Activated T-helper 1 cell treated with anti-CD3 and anti-CD28 coated beads, Interleukin-12 subunit alpha, Interleukin-12 subunit beta, Interleukin-2, Interleukin-4 antibody, amounts not matched to agents 30 ng/mL and 10 ng/mL and 1 ng/mL, durations not matched to agents 14 hours and 24 hours and 36 hours (primary cell): ENCODE measurements at regions not wholly inside any gene's neighbourhood (a gene's known extent, or its start where the extent isn't known, plus 50 kb on each side); places are given as distances from the start of the nearest gene placed in this dataset.
"Not testable (repeated sequence)": the region's sequence is repeated elsewhere in the genome, so short reads cannot be mapped to it uniquely, and the experiment has no call there.

ENCODE experiments used
- DNase-seq: peaks from one replicate; pipeline ENCODE4 v3.0.0; 2021; ENCODE audit warnings: low spot score
- H3K27ac Mint-ChIP-seq: one replicate; pipeline ENCODE4 v1.8.0; 2021; ENCODE audit warnings: mild to moderate bottlenecking, mixed read lengths
- H3K27me3 Mint-ChIP-seq: one replicate; pipeline ENCODE4 v1.8.0; 2022; ENCODE audit warnings: mild to moderate bottlenecking, moderate library complexity, mixed read lengths; ENCODE audit not compliant: insufficient read depth
- H3K36me3 Mint-ChIP-seq: one replicate; pipeline ENCODE4 v1.8.0; 2021; ENCODE audit warnings: low read depth, mixed read lengths
- H3K4me1 Mint-ChIP-seq: one replicate; pipeline ENCODE4 v1.8.0; 2021; ENCODE audit warnings: low read depth, mixed read lengths
- H3K4me3 Mint-ChIP-seq: one replicate; pipeline ENCODE4 v1.8.0; 2021; ENCODE audit warnings: mild to moderate bottlenecking, moderate library complexity, mixed read lengths
- H3K9me3 Mint-ChIP-seq: one replicate; pipeline ENCODE4 v1.8.0; 2021; ENCODE audit warnings: mixed read lengths
- intact Hi-C: fragments of 100-400 bp; cut with micrococcal nuclease; formaldehyde crosslinking; loops from one replicate; pipeline ENCODE4 v1.15.1; 2024

DNA sequence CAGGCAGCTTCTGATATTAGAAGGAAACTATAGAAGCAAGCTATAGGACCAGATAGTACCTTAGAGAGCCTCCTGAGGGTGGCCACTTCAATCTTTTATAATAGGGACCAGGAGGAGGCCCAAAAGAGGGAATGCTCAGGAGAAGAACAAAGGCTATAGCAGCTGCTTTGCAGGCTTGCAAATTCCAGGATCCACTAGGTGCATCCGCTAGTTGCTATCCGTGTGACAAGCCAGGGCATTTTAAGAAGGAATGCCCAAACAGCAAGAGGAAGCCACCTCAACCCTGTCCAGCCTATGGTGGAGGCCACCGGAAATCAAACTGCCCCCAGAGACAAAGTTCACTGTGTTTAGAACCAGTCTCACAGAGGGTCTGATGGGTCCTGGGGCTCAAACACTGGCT, 192.6 kb upstream of the KIF2B start:
- Mint-ChIP-seq H3K4me1 (no peaks in the 10 kb centered on the region), H3K36me3 (no peaks in the 10 kb centered on the region), H3K4me3 (no peak overlapping the region), H3K9me3 (peaks cover 4% of the 10 kb centered on the region), H3K27me3 (no peaks in the 10 kb centered on the region), H3K27ac (no peak overlapping the region)
- no peak for DNase-seq
- intact Hi-C loops = no loop called here

DNA sequence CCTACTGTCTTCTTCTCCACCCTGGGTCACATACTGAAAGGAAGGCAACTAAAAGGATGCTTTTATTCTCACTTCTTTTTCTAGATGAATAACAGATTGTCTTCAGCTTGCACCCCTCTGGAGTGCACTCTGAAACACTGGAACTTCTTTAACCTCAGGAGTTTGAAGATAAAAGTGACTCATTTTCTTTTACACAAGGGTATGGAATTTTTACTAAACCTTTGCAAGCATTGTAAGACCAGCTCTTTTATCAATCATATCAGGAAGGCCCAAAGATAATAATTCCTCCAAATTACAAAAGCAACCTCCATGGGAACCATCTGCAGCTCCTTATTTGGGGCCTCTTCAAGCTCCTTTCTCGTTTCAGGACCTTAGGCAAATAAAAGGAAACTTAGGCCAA, 193.5 kb upstream of the KIF2B start:
- Mint-ChIP-seq H3K4me3 (no peak overlapping the region), H3K4me1 (no peaks in the 10 kb centered on the region), H3K27me3 (no peaks in the 10 kb centered on the region), H3K9me3 (peaks cover 4% of the 10 kb centered on the region), H3K27ac (no peak overlapping the region), H3K36me3 (no peaks in the 10 kb centered on the region)
- DNase-seq = no peak
- intact Hi-C loops = no loop called here

DNA sequence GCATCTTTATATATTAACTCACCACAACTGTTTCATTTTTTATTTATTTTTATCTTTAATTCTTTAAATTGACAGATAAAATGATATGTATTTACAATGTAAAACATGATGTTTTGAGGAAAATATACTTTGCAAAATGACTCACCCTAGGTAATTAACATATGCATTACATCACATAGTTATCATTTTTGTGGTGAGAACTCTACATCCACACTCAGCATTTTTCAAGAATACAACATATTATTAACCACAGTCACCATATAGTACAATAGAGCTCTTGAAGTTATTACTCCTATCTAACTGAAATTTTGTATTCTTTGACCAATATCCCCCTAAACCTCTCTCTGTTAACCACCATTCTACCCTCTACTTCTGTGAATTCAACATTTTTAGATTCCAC, 194.7 kb upstream of the KIF2B start:
- no peaks in the 10 kb centered on the region for H3K4me1 Mint-ChIP-seq
- H3K4me3 Mint-ChIP-seq = no peak overlapping the region
- no peaks in the 10 kb centered on the region for H3K9me3 Mint-ChIP-seq
- DNase-seq = no peak
- H3K27me3 Mint-ChIP-seq = no peaks in the 10 kb centered on the region
- intact Hi-C loops = no loop called here
- no peaks in the 10 kb centered on the region for H3K36me3 Mint-ChIP-seq
- no peak overlapping the region for H3K27ac Mint-ChIP-seq

DNA sequence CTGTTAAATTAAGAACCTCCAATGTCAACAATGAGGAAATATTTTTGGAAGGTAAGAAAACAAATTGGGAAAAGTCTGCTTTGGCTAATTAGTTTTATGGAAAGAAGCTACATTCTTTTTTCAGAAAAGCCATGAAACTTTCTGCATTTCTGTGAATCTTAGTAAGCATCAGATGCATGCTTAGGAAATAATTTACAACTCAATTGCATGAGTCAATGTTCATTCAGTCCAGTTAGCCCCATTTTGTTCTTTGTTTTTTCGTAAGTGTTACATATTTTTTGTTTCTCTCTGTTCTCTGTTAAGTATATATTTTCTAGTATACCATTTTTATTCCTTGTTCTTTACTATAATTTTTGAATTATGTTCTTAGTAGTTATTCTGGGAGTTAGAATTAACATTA, 195.2 kb upstream of the KIF2B start:
- Mint-ChIP-seq H3K27ac (no peak overlapping the region), H3K4me1 (no peaks in the 10 kb centered on the region), H3K36me3 (no peaks in the 10 kb centered on the region), H3K9me3 (no peaks in the 10 kb centered on the region), H3K4me3 (no peak overlapping the region), H3K27me3 (no peaks in the 10 kb centered on the region)
- no peak for DNase-seq
- intact Hi-C loops = no loop called here

DNA sequence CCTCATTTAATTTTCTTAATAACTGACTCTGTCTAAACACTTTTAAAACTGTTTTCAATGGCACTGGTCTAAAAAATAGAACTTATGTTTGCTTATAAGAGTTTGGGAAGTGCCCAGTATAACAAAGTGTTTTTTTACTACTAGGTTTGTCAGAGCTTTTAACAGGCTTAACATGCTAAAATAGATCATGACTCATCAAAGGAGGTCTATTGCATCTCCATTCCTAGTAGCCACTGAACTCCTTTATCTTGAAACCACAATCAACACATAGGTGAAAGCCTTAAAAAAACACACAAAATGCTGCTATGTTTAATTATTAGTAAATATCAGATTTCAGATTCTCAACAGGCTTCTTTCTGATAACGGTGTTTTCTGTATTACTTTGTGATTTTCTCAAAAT, 196.4 kb upstream of the KIF2B start:
- Mint-ChIP-seq H3K9me3 (no peaks in the 10 kb centered on the region), H3K36me3 (no peaks in the 10 kb centered on the region), H3K4me3 (no peak overlapping the region), H3K27ac (no peak overlapping the region), H3K27me3 (no peaks in the 10 kb centered on the region), H3K4me1 (no peaks in the 10 kb centered on the region)
- no peak for DNase-seq
- intact Hi-C loops = no loop called here

DNA sequence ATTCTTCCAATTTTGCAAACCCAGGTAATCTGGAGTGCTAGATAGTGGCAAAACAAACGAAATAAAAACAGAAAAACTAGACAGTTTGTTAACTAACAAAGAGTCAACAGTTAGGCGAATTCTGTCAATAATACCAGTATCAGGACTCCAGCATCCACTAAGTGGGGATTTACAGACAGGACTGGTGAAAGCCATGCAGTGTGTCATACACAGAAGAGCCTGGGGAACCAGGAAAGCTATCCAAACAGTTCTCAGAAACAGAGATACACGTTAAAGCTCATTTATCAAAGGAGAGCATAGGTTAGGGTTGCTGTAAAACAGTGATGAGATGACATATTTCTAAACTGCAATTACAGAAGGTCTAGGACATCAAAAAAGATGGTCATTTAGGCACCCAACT, 203.7 kb upstream of the KIF2B start:
- no peak overlapping the region for H3K4me3 Mint-ChIP-seq
- H3K27ac Mint-ChIP-seq = no peak overlapping the region
- H3K36me3 Mint-ChIP-seq = no peaks in the 10 kb centered on the region
- H3K4me1 Mint-ChIP-seq = no peaks in the 10 kb centered on the region
- no peaks in the 10 kb centered on the region for H3K9me3 Mint-ChIP-seq
- no peaks in the 10 kb centered on the region for H3K27me3 Mint-ChIP-seq
- no peak for DNase-seq
- intact Hi-C loops = no loop called here

DNA sequence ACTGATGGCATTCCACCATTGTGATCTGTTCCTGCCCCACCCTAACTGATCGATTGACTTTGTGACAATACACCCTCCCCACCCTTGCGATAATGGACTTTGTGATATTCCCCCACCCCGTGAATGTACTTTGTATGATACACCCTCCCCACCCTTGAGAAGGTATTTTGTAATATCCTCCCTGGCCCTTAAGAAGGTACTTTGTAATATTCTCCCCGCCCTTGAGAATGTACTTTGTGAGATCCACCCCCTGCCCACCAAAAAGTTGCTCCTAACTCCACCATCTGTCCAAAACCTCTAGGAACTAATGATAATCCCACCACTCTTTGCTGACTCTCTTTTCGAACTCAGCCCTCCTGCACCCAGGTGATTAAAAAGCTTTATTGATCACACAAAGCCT, 214.5 kb upstream of the KIF2B start:
- H3K4me3 Mint-ChIP-seq, intact Hi-C loops, H3K4me1 Mint-ChIP-seq, DNase-seq, H3K27ac Mint-ChIP-seq, H3K27me3 Mint-ChIP-seq, H3K36me3 Mint-ChIP-seq: not testable (repeated sequence)
- peaks cover 17% of the 10 kb centered on the region for H3K9me3 Mint-ChIP-seq

DNA sequence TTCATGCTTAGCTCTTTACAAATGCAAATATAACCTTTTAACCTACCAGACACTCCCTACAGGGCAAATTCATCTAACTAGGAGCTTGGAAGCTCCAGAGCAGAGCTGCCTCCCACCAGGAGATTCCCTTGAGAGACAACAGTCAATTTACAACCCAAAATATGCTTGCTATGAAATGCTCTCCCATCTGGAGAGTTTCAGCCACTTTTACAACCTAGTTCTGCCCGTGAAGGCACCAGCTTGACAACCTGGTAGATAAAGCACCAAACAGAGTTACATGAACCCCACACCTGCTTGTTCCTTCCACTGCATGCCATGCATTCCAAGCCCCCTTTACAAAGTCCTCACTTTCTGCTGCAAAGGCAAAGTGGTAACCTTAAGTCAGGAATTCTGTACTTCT, 215.3 kb upstream of the KIF2B start:
- Mint-ChIP-seq H3K9me3 (peaks cover 24% of the 10 kb centered on the region), H3K27ac (no peak overlapping the region), H3K36me3 (no peaks in the 10 kb centered on the region), H3K4me3 (no peak overlapping the region), H3K27me3 (no peaks in the 10 kb centered on the region), H3K4me1 (no peaks in the 10 kb centered on the region)
- DNase-seq = no peak
- intact Hi-C loops = no loop called here

DNA sequence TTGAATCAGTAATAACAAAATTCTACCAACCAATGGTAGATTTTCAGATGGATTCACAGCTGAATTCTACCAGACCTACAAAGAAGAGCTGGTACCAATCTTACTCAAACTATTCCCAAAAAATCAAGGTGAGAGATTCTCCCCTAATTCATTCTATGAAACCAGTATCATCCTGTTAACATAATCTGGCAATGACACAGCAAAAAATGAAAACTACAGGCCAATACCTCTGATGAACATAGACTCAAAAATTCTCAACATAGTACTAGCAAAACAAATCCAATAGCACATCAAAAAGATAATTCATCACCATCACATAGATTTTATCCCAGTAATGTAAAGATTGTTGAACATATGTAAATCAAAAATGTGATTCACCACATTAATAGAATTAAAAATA, 234.4 kb upstream of the KIF2B start:
- Mint-ChIP-seq H3K36me3 (no peaks in the 10 kb centered on the region), H3K4me3 (no peak overlapping the region), H3K4me1 (no peaks in the 10 kb centered on the region), H3K9me3 (peaks cover 31% of the 10 kb centered on the region), H3K27me3 (no peaks in the 10 kb centered on the region), H3K27ac (no peak overlapping the region)
- intact Hi-C loops = no loop called here
- DNase-seq = no peak

DNA sequence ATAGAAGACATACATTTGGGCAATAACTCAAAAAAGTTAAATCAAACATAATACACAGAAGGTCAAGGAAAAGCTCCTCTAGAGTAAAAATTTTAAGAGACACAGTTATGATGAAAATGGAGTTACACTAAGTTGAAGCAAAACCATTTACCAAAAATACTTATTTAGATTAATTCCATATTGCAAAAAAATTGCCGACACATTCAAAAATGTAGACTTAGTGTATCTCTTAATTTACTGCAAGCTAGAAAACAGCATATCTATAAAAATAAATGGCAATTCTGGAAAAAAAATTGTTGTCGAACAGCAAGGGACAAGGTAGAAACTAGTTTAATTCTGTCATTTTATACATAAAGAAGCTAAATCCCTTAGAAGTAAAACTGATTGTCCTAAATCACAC, 248.7 kb upstream of the KIF2B start:
- Mint-ChIP-seq H3K36me3 (no peaks in the 10 kb centered on the region), H3K27ac (no peak overlapping the region), H3K4me1 (no peaks in the 10 kb centered on the region), H3K9me3 (peaks cover 4% of the 10 kb centered on the region), H3K27me3 (no peaks in the 10 kb centered on the region), H3K4me3 (no peak overlapping the region)
- intact Hi-C loops = no loop called here
- DNase-seq = no peak

DNA sequence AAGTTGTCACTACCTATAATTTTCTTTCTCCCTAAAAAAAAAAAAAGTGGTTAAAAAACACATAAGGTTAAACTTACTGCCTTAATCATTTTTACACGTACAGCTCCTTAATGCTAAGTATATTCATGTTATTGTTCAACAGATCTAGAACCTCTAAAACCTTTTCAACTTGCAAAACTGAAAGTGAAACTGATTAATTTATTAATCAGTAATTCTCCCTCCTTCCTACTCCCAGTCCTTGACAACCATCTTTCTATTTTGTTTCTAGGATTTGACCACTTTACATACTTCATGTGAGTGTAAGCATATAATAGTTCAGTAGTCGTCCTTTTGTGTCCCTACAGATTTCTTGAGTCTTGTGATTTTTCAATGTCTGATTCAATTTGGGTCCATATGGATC, 251.4 kb upstream of the KIF2B start:
- H3K9me3 Mint-ChIP-seq = peaks cover 4% of the 10 kb centered on the region
- H3K36me3 Mint-ChIP-seq = no peaks in the 10 kb centered on the region
- no peaks in the 10 kb centered on the region for H3K27me3 Mint-ChIP-seq
- intact Hi-C loops = no loop called here
- no peak overlapping the region for H3K4me3 Mint-ChIP-seq
- DNase-seq = no peak
- no peaks in the 10 kb centered on the region for H3K4me1 Mint-ChIP-seq
- no peak overlapping the region for H3K27ac Mint-ChIP-seq

DNA sequence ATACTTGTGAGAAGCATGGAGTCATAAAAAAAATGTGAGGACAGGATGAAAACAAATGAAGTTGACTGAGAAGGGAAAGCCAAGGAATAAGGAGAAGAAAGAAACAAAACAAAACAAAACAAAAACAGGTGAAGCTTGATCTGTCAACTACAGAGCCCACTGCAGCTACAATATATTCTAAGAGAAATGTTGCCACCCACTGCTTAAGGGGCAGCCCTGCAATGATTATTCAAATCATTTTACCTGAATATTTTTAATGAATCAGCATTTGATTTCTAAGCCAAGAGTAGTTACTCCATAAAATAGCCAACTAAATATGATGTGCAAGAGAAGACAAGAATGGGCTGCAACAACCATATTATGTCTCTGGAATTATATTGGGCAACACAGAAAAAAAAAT, 252.0 kb upstream of the KIF2B start:
- intact Hi-C loops = no loop called here
- no peak for DNase-seq
- Mint-ChIP-seq H3K36me3 (no peaks in the 10 kb centered on the region), H3K4me1 (no peaks in the 10 kb centered on the region), H3K27me3 (no peaks in the 10 kb centered on the region), H3K9me3 (peaks cover 4% of the 10 kb centered on the region), H3K4me3 (no peak overlapping the region), H3K27ac (no peak overlapping the region)

DNA sequence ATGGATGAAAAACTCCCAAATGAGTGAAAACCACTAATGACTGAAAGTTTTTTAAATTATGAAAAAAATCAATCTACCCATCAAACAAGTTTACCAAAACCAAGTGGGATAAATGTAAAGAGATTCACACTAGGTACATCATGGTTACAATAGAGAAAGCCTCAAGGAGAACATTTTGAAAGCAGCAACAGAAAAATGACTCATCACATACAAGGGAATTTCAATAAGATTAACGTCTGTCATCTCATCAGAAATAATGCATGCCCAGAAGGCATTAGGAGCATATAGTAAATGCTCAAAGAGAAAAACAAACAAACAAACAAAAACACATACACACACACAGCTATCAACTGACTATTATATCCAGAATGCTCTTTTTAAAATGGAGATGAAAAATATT, 261.8 kb upstream of the KIF2B start:
- H3K4me1 Mint-ChIP-seq = no peaks in the 10 kb centered on the region
- H3K9me3 Mint-ChIP-seq = peaks cover 16% of the 10 kb centered on the region
- DNase-seq = no peak
- no peak overlapping the region for H3K4me3 Mint-ChIP-seq
- no peak overlapping the region for H3K27ac Mint-ChIP-seq
- intact Hi-C loops = no loop called here
- no peaks in the 10 kb centered on the region for H3K27me3 Mint-ChIP-seq
- no peaks in the 10 kb centered on the region for H3K36me3 Mint-ChIP-seq

DNA sequence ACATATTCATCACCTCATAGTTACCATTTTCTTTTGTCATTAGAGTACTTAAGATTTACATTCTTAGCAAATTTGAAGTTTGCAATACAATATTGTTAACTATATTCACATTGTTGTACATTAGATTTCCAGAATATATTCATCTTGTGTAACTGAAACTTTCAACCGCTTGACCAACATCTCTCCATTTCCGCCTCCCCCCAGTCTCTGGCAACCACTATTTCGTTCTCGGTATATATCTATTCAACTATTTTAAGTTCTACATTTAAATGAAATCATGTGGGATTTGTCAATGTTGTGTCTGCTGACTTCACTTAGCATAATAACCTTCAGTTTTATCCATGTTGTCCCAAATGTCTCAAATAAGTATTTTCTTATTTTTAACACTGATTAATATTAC, 274.5 kb upstream of the KIF2B start:
- DNase-seq = no peak
- peaks cover 2% of the 10 kb centered on the region for H3K27me3 Mint-ChIP-seq
- no peak overlapping the region for H3K4me3 Mint-ChIP-seq
- no peak overlapping the region for H3K27ac Mint-ChIP-seq
- intact Hi-C loops = no loop called here
- no peaks in the 10 kb centered on the region for H3K36me3 Mint-ChIP-seq
- peaks cover 9% of the 10 kb centered on the region for H3K9me3 Mint-ChIP-seq
- no peaks in the 10 kb centered on the region for H3K4me1 Mint-ChIP-seq
